Heart left ventricle (tissue), 13 donors: ENCODE measurements at regions not wholly inside any gene's neighbourhood (a gene's known extent, or its start where the extent isn't known, plus 50 kb on each side); places are given as distances from the start of the nearest gene placed in this dataset.

Source experiments
- POLR2A ChIP-seq, 2 donors: fragments of 450-650 bp; IDR thresholded peaks; one replicate each; pipeline ENCODE4 v1.6.1; 2017; ENCODE audit warnings: antibody characterized with exemption in 2 of 2, mild to moderate bottlenecking in 2 of 2, moderate library complexity in 2 of 2
- TF ChIP-seq, protein P1 (sequence below), 12 donors: fragments of 200-600 bp; sonication (generic) in 4 of 12; IDR thresholded peaks; one replicate each; pipeline versions ENCODE4 v1.5.0 to v1.8.0; 2018 to 2022; ENCODE audit warnings: antibody characterized with exemption in 12 of 12, mild to moderate bottlenecking in 5 of 12
- donor health status: ischemic (EF 13 %, LVEDD 7.1; RV severe dilation, severe dysfunction).
- donor health status: DM: no; HTN: yes; CAD: no.
- donor health status: DM: no; HTN: no; CAD: no.
- donor health status: ischemic (EF 25% LVEDD 6.9; RV normal size, moderate dysfunction).
- donor health status: ischemic (EF 25% LVEDD 5.7; RV mildly dilated, moderate dysfunction).
- donor health status: ischemic (EF 35%, LVEDD 5.7; RV mildly dilated, moderate dysfunction).
- donor health status: nonischemic (EF 11% LVEDD 7.7; RV severe dilation, severe dysfunction).
- donor health status: DM: yes; HTN: yes; CAD: no.
- donor health status: PGD.
- donor health status: ischemic (EF 29% LVEDD 5.4; RV normal size, mild dysfunction).
- donor health status: nonischemic (EF 23%, LVEDD 6.1; RV moderate dilation, normal function).

DNA sequence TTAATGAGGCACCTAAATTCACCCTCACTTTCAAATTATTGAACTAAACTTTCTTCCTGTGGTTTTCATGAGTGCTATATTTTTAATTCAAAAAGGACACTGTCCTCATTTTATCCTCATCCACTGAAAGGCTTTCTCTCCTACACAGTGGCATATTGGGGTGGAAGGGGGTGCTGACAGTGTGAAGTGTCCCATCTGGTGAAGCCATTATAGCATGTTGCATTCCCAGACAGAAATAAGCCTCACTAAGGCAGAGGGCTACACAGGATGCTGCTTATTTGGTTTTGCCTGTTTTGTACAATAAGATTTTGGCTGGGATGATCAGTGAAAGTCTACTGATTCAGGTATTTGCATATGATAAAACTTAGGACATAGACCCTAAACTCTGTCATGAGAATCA is 82.4 kb upstream of the INHBA start:
- TF ChIP-seq, protein P1, sequence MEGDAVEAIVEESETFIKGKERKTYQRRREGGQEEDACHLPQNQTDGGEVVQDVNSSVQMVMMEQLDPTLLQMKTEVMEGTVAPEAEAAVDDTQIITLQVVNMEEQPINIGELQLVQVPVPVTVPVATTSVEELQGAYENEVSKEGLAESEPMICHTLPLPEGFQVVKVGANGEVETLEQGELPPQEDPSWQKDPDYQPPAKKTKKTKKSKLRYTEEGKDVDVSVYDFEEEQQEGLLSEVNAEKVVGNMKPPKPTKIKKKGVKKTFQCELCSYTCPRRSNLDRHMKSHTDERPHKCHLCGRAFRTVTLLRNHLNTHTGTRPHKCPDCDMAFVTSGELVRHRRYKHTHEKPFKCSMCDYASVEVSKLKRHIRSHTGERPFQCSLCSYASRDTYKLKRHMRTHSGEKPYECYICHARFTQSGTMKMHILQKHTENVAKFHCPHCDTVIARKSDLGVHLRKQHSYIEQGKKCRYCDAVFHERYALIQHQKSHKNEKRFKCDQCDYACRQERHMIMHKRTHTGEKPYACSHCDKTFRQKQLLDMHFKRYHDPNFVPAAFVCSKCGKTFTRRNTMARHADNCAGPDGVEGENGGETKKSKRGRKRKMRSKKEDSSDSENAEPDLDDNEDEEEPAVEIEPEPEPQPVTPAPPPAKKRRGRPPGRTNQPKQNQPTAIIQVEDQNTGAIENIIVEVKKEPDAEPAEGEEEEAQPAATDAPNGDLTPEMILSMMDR (IDR thresholded peaks at IDR 0.05) = no peak
- no peak for TF ChIP-seq POLR2A (IDR thresholded peaks at IDR 0.05)
